Hematopoietic multipotent progenitor cell treated with erythropoietin and hydrocortisone succinate and interleukin-3 and kit ligand, for 17 days (in vitro differentiated cells): ENCODE measurements at regions not wholly inside any gene's neighbourhood (a gene's known extent, or its start where the extent isn't known, plus 50 kb on each side); places are given as distances from the start of the nearest gene placed in this dataset.

Experiments used
- DNase-seq: peaks from one replicate; pipeline ENCODE4 v3.0.0-alpha.2; 2015; ENCODE audit warnings: low spot score

GRCh38 chr7:138254444-138254843 is 178.2 kb downstream of the AKR1D1 start:
- no peak for DNase-seq

- no peak for DNase-seq
Measured at GRCh38 chr7:138257459-138258196, 181.4 kb downstream of the AKR1D1 start.

GRCh38 chr7:138258197-138258559 is 181.9 kb downstream of the AKR1D1 start:
- DNase-seq: no peak

GRCh38 chr7:138259675-138260074 is 183.4 kb downstream of the AKR1D1 start:
- no peak for DNase-seq

- DNase-seq: no peak
Measured at GRCh38 chr7:138267934-138268333, 191.7 kb downstream of the AKR1D1 start.

GRCh38 chr7:138276891-138277290 is 183.2 kb upstream of the TRIM24 start:
- no peak for DNase-seq

- DNase-seq: no peak
Measured at GRCh38 chr7:138278601-138279000, 181.5 kb upstream of the TRIM24 start.

GRCh38 chr7:138282997-138283396 is 177.1 kb upstream of the TRIM24 start:
- DNase-seq: no peak

- no peak for DNase-seq
Measured at GRCh38 chr7:138285129-138285528, 174.9 kb upstream of the TRIM24 start.

GRCh38 chr7:138286846-138287245 is 173.2 kb upstream of the TRIM24 start:
- no peak for DNase-seq

- DNase-seq: no peak
Measured at GRCh38 chr7:138287549-138287948, 172.5 kb upstream of the TRIM24 start.

GRCh38 chr7:138289082-138289481 is 171.0 kb upstream of the TRIM24 start:
- DNase-seq: no peak

- DNase-seq: no peak
Measured at GRCh38 chr7:138289864-138290263, 170.2 kb upstream of the TRIM24 start.

GRCh38 chr7:138292951-138293350 is 167.1 kb upstream of the TRIM24 start:
- no peak for DNase-seq

- no peak for DNase-seq
Measured at GRCh38 chr7:138295049-138295637, 164.9 kb upstream of the TRIM24 start.

GRCh38 chr7:138297526-138297925 is 162.5 kb upstream of the TRIM24 start:
- no peak for DNase-seq

- no peak for DNase-seq
Measured at GRCh38 chr7:138299066-138299465, 161.0 kb upstream of the TRIM24 start.

- no peak for DNase-seq
Measured at GRCh38 chr7:138303230-138304070, 156.6 kb upstream of the TRIM24 start.

- no peak for DNase-seq
Measured at GRCh38 chr7:138304071-138304320, 156.1 kb upstream of the TRIM24 start.

GRCh38 chr7:138307633-138308032 is 152.4 kb upstream of the TRIM24 start:
- DNase-seq: no peak

GRCh38 chr7:138308136-138308535 is 151.9 kb upstream of the TRIM24 start:
- DNase-seq: no peak

- no peak for DNase-seq
Measured at GRCh38 chr7:138309186-138309585, 150.9 kb upstream of the TRIM24 start.

- DNase-seq: no peak
Measured at GRCh38 chr7:138313829-138314178, 146.3 kb upstream of the TRIM24 start.
